IMR-90 (cell line): ENCODE measurements at regions not wholly inside any gene's neighbourhood (a gene's known extent, or its start where the extent isn't known, plus 50 kb on each side); places are given as distances from the start of the nearest gene placed in this dataset.

ENCODE experiments used
- ATAC-seq: fragments of 200-7000 bp; cut with Tn5 transposase; 2 replicates; pipeline ENCODE4 v1.9.1; 2020; ENCODE audit warnings: low read depth, mild to moderate bottlenecking, moderate library complexity
- BruUV-seq: library from RNA; stranded (reverse); fragments of 400-500 nt; replicated peaks from 2 replicates; lab custom pipeline; 2021; lab: Mats Ljungman, UMichigan
- CTCF ChIA-PET: fragments of 300-600 bp; formaldehyde crosslinking; extraction: SDS; loops from one replicate; lab custom pipeline; 2021; ENCODE audit warnings: antibody characterized with exemption; lab: Yijun Ruan, JAX
- POLR2A ChIA-PET: fragments of 300-600 bp; sonication (Branson Sonifier 250); formaldehyde crosslinking; loops from one replicate; lab custom pipeline; 2022; ENCODE audit warnings: antibody characterized with exemption; ENCODE audit not compliant: unreplicated experiment; lab: Charles Lee
- DNase-seq: peaks from one replicate; pipeline ENCODE4 v3.0.0; 2013
- H2AFZ ChIP-seq: replicated peaks from 2 replicates; pipeline ENCODE3; 2013; ENCODE audit warnings: low read length, mild to moderate bottlenecking; ENCODE audit not compliant: poor library complexity
- H2AK5ac ChIP-seq: 2 replicates; pipeline ENCODE4 v1.6.1; 2013; ENCODE audit warnings: low read depth, low read length, inconsistent platforms
- H2AK9ac ChIP-seq: replicated peaks from 2 replicates; pipeline ENCODE3; 2013; ENCODE audit warnings: mild to moderate bottlenecking, low read depth, low read length, moderate library complexity; ENCODE audit not compliant: poor library complexity
- H2BK120ac ChIP-seq: 2 replicates; pipeline ENCODE4 v1.6.1; 2013; ENCODE audit warnings: low read depth, low read length, inconsistent platforms
- H2BK15ac ChIP-seq: 3 replicates; pipeline ENCODE4 v1.6.1; 2013; ENCODE audit warnings: low read depth, low read length, inconsistent platforms
- H2BK20ac ChIP-seq: 2 replicates; pipeline ENCODE4 v1.6.1; 2013; ENCODE audit warnings: low read depth, mild to moderate bottlenecking, inconsistent platforms, low read length, moderate library complexity
- H2BK5ac ChIP-seq: 2 replicates; pipeline ENCODE4 v1.6.1; 2013; ENCODE audit warnings: mild to moderate bottlenecking, low read depth, low read length, inconsistent platforms; ENCODE audit not compliant: poor library complexity, severe bottlenecking
- H3K14ac ChIP-seq: replicated peaks from 2 replicates; pipeline ENCODE4 v1.6.1; 2013; ENCODE audit warnings: low read depth, low read length, inconsistent platforms
- H3K18ac ChIP-seq: 2 replicates; pipeline ENCODE4 v1.6.1; 2013; ENCODE audit warnings: low read depth, low read length, control low read depth
- H3K23ac ChIP-seq: 2 replicates; pipeline ENCODE4 v1.6.1; 2013; ENCODE audit warnings: low read depth, low read length, inconsistent platforms
- H3K27ac ChIP-seq: 2 replicates; pipeline ENCODE4 v1.5.1; 2013; ENCODE audit warnings: mild to moderate bottlenecking, control low read depth, low read length; ENCODE audit not compliant: insufficient read depth
- H3K27me3 ChIP-seq: 2 replicates; pipeline ENCODE4 v1.6.1; 2013; ENCODE audit warnings: low read length; ENCODE audit not compliant: control insufficient read depth, insufficient read depth
- H3K36me3 ChIP-seq: 2 replicates; pipeline ENCODE4 v1.6.1; 2013; ENCODE audit warnings: low read length, mixed read lengths; ENCODE audit not compliant: control insufficient read depth, insufficient read depth
- H3K4ac ChIP-seq: 2 replicates; pipeline ENCODE4 v1.6.1; 2013; ENCODE audit warnings: low read depth, low read length, inconsistent platforms
- H3K4me1 ChIP-seq: 2 replicates; pipeline ENCODE4 v1.6.1; 2013; ENCODE audit warnings: low read length, mixed read lengths; ENCODE audit not compliant: control insufficient read depth, insufficient read depth
- H3K4me2 ChIP-seq: 2 replicates; pipeline ENCODE4 v1.6.1; 2013; ENCODE audit warnings: low read depth, mild to moderate bottlenecking, control low read depth, low read length, moderate library complexity
- H3K4me3 ChIP-seq: 2 replicates; pipeline ENCODE4 v1.5.1; 2013; ENCODE audit warnings: low read depth, mild to moderate bottlenecking, control low read depth, low read length, moderate library complexity; ENCODE audit not compliant: insufficient read depth
- H3K56ac ChIP-seq: 2 replicates; pipeline ENCODE4 v1.6.1; 2013; ENCODE audit warnings: low read length, inconsistent platforms; ENCODE audit not compliant: insufficient read depth; ENCODE audit errors: extremely low read depth
- H3K79me1 ChIP-seq, 2 experiments: 2 replicates each; pipeline ENCODE4 v1.6.1; 2013; ENCODE audit warnings: low read length in 2 of 2, inconsistent platforms in 1 of 2, low read depth in 1 of 2
- H3K9ac ChIP-seq: 2 replicates; pipeline ENCODE4 v1.6.1; 2013; ENCODE audit warnings: low read depth, low read length, control low read depth
- H3K9me1 ChIP-seq: 2 replicates; pipeline ENCODE4 v1.6.1; 2013; ENCODE audit warnings: low read length, inconsistent platforms; ENCODE audit not compliant: insufficient read depth
- H3K9me3 ChIP-seq: 2 replicates; pipeline ENCODE4 v1.6.1; 2013; ENCODE audit warnings: low read length; ENCODE audit not compliant: control insufficient read depth, insufficient read depth
- H4K20me1 ChIP-seq: 2 replicates; pipeline ENCODE4 v1.6.1; 2013; ENCODE audit warnings: low read length, inconsistent platforms; ENCODE audit not compliant: insufficient read depth
- H4K5ac ChIP-seq: 2 replicates; pipeline ENCODE4 v1.6.1; 2013; ENCODE audit warnings: mild to moderate bottlenecking, low read depth, low read length, control low read depth
- H4K8ac ChIP-seq, 2 experiments: 2 replicates each; pipeline ENCODE4 v1.6.1; 2013; ENCODE audit warnings: low read depth in 2 of 2, low read length in 2 of 2, control low read depth in 1 of 2, inconsistent platforms in 1 of 2
- H4K91ac ChIP-seq: 2 replicates; pipeline ENCODE4 v1.6.1; 2013; ENCODE audit warnings: low read depth, low read length, inconsistent platforms; ENCODE audit not compliant: insufficient read depth
- BHLHE40 ChIP-seq: fragments of 150-350 bp; IDR thresholded peaks from 2 replicates; pipeline ENCODE4 v1.6.1; 2016; ENCODE audit warnings: mild to moderate bottlenecking, low read depth, low read length
- CEBPB ChIP-seq: IDR thresholded peaks from 2 replicates; pipeline ENCODE4 v1.6.1; 2012; ENCODE audit warnings: low read depth, low read length, improper control_type of control experiment
- CHD1 ChIP-seq: IDR thresholded peaks from 2 replicates; pipeline ENCODE4 v1.6.1; 2012; ENCODE audit warnings: low read depth, low read length, improper control_type of control experiment
- FOS ChIP-seq: fragments of 150-350 bp; IDR thresholded peaks from 2 replicates; pipeline ENCODE4 v1.6.1; 2016; ENCODE audit warnings: low read depth, low read length
- MAFK ChIP-seq: IDR thresholded peaks from 2 replicates; pipeline ENCODE4 v1.6.1; 2012; ENCODE audit warnings: low read depth, low read length, improper control_type of control experiment
- MAZ ChIP-seq: IDR thresholded peaks from 2 replicates; pipeline ENCODE4 v1.6.1; 2012; ENCODE audit warnings: low read depth, mild to moderate bottlenecking, low read length, improper control_type of control experiment, moderate library complexity, borderline replicate concordance
- MXI1 ChIP-seq: IDR thresholded peaks from 2 replicates; pipeline ENCODE4 v1.6.1; 2012; ENCODE audit warnings: low read depth, mild to moderate bottlenecking, low read length, moderate library complexity, borderline replicate concordance
- NFE2L2 ChIP-seq: fragments of 150-350 bp; IDR thresholded peaks from 2 replicates; pipeline ENCODE4 v1.6.1; 2016; ENCODE audit warnings: low read depth, mild to moderate bottlenecking, low read length
- POLR2A ChIP-seq: IDR thresholded peaks from 2 replicates; pipeline ENCODE4 v1.6.1; 2012; ENCODE audit warnings: mild to moderate bottlenecking, low read depth, low read length
- RAD21 ChIP-seq: IDR thresholded peaks from 2 replicates; pipeline ENCODE4 v1.6.1; 2012; ENCODE audit warnings: low read length, improper control_type of control experiment
- RCOR1 ChIP-seq: IDR thresholded peaks from 2 replicates; pipeline ENCODE4 v1.6.1; 2012; ENCODE audit warnings: mild to moderate bottlenecking, low read length, improper control_type of control experiment; ENCODE audit not compliant: insufficient replicate concordance
- RFX5 ChIP-seq: IDR thresholded peaks from 2 replicates; pipeline ENCODE4 v1.8.0; 2012; ENCODE audit warnings: low read depth, mild to moderate bottlenecking, low read length, moderate library complexity
- SMC3 ChIP-seq: fragments of 150-350 bp; IDR thresholded peaks from 2 replicates; pipeline ENCODE4 v1.6.1; 2016; ENCODE audit warnings: low read depth, mild to moderate bottlenecking, antibody characterized with exemption, low read length, moderate library complexity
- WGBS, 2 experiments: methylation state at CpG; one replicate each; pipeline versions ENCODE4 v1.1.5 to v1.1.7; 2013; ENCODE audit warnings: missing lambda C conversion rate in 2 of 2; ENCODE audit not compliant: insufficient read length in 1 of 2; ENCODE audit errors: extremely low coverage in 2 of 2; 5-methylcytosine and 5-hydroxymethylcytosine counted together
- dilution Hi-C: fragments of 300-500 bp; cut with HindIII; formaldehyde crosslinking; loops from one replicate; pipeline ENCODE4 v1.14.3; 2018; ENCODE audit warnings: low sequenced_read_pairs; ENCODE audit not compliant: unreplicated experiment
- in situ Hi-C: fragments of 300-500 bp; cut with MboI; formaldehyde crosslinking; loops from 3 replicates; pipeline ENCODE4 v1.14.3; 2019; ENCODE audit warnings: low sequenced_read_pairs, inconsistent platforms, mixed read lengths
- intact Hi-C: fragments of 100-400 bp; cut with micrococcal nuclease; formaldehyde crosslinking; loops from 2 replicates; pipeline ENCODE4 v1.10.0; 2022
- TF ChIP-seq, protein P1 (sequence below): conservative IDR thresholded peaks from 2 replicates; pipeline ENCODE4 v1.5.1; 2012; ENCODE audit warnings: mild to moderate bottlenecking, low read depth, low read length, improper control_type of control experiment
- TF ChIP-seq, protein P2 (sequence below): fragments of 150-350 bp; IDR thresholded peaks from 2 replicates; pipeline ENCODE4 v1.6.1; 2016; ENCODE audit warnings: low read depth, mild to moderate bottlenecking, low read length, moderate library complexity, borderline replicate concordance

DNA sequence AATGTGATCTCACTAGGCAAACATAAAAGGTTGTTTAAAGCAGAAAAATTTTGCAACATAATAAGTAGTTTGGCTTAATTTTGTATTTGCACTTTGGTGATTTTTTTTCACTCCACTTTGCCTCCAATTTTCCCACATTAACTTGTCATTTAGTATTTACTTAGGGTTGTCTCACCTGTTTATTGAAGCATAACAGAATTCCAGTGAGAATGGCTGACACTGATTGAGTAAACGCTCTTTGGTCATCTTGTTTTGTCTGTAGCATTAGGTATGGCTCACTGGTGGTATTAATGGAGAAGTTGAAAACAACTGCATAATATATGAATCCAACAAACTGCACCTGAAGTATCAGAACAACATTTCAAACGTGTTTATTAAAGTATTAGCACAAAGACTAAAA, 799.5 kb upstream of the ADGRL3 start:
- CTCF ChIA-PET: no interaction called here
- H2BK120ac ChIP-seq: no peak overlapping the region
- no peak overlapping the region for H2AK9ac ChIP-seq
- no peak overlapping the region for H3K9ac ChIP-seq
- H3K36me3 ChIP-seq: no peaks in the 10 kb centered on the region
- no peak overlapping the region for H2BK15ac ChIP-seq
- H2AK5ac ChIP-seq: no peak overlapping the region
- H4K8ac ChIP-seq: no peak overlapping the region
- no peak for ATAC-seq
- TF ChIP-seq RFX5 (no peak), BHLHE40 (no peak), NFE2L2 (no peak), POLR2A (no peak), MAFK (no peak), RCOR1 (no peak), RAD21 (no peak), CHD1 (no peak), MXI1 (no peak), SMC3 (no peak), CEBPB (no peak), MAZ (no peak), FOS (no peak)
- TF ChIP-seq, protein P1, sequence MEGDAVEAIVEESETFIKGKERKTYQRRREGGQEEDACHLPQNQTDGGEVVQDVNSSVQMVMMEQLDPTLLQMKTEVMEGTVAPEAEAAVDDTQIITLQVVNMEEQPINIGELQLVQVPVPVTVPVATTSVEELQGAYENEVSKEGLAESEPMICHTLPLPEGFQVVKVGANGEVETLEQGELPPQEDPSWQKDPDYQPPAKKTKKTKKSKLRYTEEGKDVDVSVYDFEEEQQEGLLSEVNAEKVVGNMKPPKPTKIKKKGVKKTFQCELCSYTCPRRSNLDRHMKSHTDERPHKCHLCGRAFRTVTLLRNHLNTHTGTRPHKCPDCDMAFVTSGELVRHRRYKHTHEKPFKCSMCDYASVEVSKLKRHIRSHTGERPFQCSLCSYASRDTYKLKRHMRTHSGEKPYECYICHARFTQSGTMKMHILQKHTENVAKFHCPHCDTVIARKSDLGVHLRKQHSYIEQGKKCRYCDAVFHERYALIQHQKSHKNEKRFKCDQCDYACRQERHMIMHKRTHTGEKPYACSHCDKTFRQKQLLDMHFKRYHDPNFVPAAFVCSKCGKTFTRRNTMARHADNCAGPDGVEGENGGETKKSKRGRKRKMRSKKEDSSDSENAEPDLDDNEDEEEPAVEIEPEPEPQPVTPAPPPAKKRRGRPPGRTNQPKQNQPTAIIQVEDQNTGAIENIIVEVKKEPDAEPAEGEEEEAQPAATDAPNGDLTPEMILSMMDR: no peak
- TF ChIP-seq, protein P2, sequence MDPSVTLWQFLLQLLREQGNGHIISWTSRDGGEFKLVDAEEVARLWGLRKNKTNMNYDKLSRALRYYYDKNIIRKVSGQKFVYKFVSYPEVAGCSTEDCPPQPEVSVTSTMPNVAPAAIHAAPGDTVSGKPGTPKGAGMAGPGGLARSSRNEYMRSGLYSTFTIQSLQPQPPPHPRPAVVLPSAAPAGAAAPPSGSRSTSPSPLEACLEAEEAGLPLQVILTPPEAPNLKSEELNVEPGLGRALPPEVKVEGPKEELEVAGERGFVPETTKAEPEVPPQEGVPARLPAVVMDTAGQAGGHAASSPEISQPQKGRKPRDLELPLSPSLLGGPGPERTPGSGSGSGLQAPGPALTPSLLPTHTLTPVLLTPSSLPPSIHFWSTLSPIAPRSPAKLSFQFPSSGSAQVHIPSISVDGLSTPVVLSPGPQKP: no peak
- H3K4me2 ChIP-seq: no peak overlapping the region
- H4K20me1 ChIP-seq: no peaks in the 10 kb centered on the region
- intact Hi-C loops: no loop called here
- no peak overlapping the region for H2BK5ac ChIP-seq
- H3K9me1 ChIP-seq: no peaks in the 10 kb centered on the region
- no peak overlapping the region for H4K5ac ChIP-seq
- no peak overlapping the region for H3K23ac ChIP-seq
- no peak for DNase-seq
- H2AFZ ChIP-seq: no peak overlapping the region
- H3K4me3 ChIP-seq: no peak overlapping the region
- no peak overlapping the region for H2BK20ac ChIP-seq
- H3K79me1 ChIP-seq: no peaks in the 10 kb centered on the region
- in situ Hi-C loops: no loop called here
- POLR2A ChIA-PET: no interaction called here
- H3K27me3 ChIP-seq: no peaks in the 10 kb centered on the region
- no peak overlapping the region for H3K14ac ChIP-seq
- H3K9me3 ChIP-seq: no peaks in the 10 kb centered on the region
- dilution Hi-C loops: no loop called here
- no peaks in the 10 kb centered on the region for H3K4me1 ChIP-seq
- no TSS peak for BruUV-seq
- H4K91ac ChIP-seq: no peak overlapping the region
- no peak overlapping the region for H3K18ac ChIP-seq
- no peak overlapping the region for H3K56ac ChIP-seq
- H3K27ac ChIP-seq: no peak overlapping the region
- H3K4ac ChIP-seq: no peak overlapping the region
- WGBS, 2 experiments: no CpG with 5 or more reads among the region's 2 CpGs
